HG02571 (cell line): ENCODE measurements at regions not wholly inside any gene's neighbourhood (a gene's known extent, or its start where the extent isn't known, plus 50 kb on each side); places are given as distances from the start of the nearest gene placed in this dataset.

Experiments
- ATAC-seq: cut with Tn5 transposase; IDR thresholded peaks from one replicate; pipeline ENCODE4 v1.9.1; 2021; ENCODE audit warnings: mild to moderate bottlenecking, moderate library complexity; ENCODE audit not compliant: unreplicated experiment

DNA sequence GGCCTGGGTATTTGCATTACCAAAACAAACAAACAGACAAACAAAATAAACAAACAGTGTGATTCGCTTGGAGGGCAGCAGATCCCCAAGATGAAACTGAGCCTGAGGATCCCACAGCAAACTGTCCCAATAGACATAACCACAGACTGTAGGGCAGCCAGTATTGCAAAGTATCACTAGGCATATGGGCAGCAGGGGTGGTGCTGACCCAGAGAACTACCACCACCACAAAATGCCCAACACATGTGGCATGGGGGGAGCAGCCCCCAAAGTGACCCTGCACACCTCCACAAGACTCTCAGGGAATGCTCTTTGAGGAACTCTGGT, 330.1 kb downstream of the CYRIA start:
- no peak for ATAC-seq

DNA sequence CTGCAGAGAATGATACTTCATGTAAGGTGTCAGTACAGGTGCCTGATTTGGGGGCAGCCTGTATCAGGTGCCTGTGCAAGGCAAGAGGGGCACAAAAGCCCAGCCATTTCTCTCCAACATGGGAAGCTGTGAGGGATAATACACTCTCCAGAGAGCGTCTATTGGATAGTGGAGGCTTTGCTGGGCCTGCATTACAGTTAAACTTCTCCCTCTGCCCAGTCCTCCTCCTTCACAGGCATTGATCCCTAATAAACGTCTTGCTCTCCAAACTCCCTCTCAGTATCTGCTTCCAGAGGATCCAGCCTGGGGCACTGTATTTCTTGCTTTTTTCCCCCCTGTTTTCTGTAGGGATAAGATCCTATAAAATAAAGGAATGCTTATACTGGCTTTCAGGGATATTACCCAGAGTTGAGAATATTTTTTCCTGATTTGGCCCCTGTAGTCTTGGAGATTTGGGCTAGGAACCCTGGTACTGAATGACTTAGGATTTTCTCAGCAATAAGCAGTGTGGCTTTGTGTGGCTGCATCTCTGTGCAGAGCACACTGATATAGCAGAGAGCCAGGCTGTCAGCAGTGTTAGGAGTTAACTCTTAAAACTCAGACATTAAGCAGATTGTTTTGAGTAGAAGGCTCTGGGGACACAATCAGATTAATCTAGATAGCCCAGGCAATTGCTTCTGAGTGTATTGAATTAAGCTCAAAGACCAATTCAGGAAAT, 330.6 kb downstream of the CYRIA start:
- ATAC-seq, result no peak

DNA sequence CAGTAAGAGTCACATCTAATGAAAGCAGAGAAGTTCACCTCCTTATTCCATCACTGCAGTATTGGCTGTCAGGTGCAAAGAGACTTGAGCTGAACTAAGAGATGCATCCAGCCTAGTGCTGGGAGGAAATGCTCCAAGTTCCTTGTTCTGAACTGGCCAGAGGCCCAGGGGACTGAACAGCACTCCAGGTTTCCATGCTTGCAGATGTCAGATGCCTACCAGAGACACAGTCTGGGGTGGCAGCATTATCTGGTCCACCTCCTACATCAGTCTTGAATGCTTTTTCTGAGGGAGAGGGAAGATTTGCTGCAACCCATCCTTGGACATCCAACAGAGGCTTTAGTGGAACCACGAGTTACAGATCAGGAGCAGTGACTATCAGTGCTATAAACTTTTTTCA, 331.3 kb downstream of the CYRIA start:
- no peak for ATAC-seq

DNA sequence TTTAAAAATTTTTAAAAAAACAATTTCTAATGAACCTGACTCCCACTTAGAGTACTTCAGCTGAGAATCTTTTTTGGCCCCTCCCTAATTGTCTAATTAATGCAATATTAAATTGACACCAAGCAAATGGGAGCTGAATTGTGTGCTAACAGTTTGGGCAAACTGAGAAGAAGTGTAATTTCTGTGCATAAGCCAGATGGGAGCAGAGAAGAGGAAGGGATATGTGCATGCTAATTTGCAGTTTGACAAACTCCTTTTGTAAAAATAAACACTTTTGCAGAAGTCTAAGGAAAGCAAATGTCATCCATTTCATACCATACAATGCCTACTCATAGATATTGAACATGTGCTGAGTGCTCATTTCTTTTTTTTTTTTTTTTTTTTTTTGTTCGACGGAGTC, 332.0 kb downstream of the CYRIA start:
- no peak for ATAC-seq

DNA sequence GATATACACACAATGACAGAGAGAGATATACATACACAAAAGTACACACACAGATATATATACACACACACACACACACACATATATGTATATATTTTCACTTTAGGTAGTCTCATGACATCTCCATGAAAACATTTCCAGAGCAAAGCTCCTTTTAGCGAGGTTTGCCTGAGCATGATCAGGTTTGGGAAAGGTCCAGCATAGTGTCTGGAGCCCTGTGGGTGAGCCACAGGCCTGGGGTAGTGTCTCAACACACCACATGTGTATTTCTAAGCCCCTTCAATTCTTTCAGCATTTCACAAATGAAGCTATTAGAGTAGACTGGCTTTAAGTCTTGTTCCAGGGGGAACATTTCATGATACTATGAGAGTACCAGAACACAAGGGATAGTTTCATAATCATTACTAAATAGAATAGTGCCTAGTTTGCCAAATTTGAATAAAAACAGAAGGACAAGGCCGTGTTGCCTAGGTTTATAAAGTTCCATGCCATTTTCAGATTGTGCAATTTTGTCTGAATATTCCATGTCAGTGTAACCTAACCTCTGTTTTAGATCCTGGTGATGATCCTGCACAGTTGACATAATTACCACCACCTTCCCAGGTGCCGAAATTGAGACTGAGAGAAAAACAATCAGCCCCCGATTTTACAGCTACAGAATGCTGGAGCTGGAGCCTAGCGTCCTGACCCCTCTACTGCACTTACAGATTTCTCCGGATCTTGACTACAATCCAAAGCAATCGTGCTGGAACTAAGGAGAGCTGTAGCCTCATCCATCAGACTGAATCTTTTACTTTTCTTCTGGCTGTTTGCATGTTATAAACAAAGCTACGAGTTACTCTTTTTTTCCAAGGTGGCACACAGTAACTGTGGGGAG, 332.7 kb downstream of the CYRIA start:
- no peak for ATAC-seq

DNA sequence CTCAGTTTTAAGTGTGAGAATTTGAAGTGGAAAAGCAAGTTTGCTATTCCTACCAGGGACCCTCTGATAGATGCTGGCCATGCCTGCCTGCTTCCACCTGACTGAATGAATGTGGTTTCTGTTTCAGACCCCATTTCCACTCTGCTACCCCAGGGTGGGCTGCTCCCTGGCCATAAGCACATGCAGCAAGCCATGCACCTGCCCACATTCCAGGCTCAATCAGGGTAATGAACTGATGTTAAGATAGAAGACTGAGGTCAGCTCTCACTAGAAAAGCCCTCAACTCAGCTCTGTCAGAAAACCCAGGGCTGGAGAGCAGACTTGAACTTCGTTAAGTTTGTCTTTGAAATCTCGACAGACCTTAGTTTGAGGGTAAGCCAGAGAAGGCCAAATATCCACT, 333.9 kb downstream of the CYRIA start:
- no peak for ATAC-seq

DNA sequence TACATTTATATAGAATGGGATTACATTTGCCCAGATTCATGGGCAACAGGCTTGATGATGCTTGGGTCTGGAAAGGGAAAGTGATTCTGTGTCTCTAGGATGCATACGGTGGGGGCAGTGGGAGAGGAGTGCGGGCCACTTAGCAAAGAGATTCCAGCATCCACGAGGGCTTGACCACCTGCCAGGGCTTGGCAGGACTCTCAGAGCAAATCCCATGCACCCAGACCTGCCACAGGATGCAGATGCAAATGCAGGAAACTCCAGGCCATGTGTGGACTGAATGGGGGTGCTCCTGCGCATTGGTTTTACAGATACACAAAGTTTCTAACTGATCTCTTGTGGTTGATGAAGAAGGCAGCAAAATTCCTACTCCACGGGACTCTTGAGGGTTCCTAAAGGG, 334.7 kb downstream of the CYRIA start:
- ATAC-seq, result no peak

DNA sequence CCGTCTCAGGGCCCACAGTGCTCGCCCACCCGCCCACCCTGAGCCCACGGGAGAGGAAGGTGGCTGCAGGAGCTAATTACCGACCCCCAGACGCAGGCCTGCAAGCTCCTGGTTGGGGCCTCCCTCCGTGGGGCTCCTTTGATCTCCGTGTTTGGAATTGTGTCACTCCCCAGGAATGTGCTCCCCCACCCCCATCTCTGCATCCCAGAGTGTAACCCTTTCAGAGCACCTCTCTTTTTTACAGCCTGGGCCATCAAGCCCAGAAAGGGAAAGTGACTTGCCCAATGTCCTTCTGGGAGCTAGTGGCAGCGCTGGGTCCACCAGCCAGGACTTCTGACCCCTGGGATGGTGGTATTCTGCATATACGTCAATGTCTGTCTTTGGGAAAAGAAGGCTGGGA, 335.1 kb downstream of the CYRIA start:
- no peak for ATAC-seq

DNA sequence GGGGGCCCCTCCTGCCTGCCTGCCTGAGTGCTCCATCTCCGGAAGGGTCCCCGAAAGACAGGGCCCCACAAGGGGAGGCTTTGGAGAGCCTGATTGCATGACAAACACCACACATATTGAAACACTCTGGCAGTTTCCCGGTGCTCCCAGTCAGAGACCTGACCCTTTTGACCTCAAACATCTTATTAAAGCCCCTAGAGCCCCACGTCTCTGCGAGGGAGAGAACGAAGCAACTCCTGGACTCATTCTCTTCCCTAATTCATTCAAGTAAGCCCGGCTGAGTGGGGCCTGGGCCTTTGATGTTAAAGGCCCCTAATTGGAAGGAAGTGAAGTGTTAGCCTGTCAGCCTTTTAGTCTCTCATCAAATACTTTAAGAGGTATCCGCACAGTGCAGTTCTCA, 335.6 kb downstream of the CYRIA start:
- no peak for ATAC-seq

DNA sequence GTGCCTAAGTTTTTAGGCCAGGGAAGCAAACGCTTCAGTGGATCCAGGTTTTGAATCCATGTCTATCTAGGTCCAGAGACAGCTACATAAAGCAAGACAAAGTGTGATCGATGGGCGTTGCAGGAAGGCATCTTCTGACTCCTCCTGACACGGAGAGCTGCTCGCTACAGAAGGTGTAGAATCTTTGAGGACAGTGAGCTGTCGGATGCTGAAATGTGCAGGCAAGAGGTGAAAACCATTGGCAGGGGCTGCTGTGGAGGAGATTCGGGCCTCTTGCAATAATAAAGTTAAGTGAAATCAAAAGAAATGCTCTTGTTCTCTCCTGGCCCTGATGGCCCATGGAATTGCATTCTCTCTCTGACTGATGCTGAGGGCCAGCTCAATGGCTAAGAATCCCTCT, 336.2 kb downstream of the CYRIA start:
- no peak for ATAC-seq

DNA sequence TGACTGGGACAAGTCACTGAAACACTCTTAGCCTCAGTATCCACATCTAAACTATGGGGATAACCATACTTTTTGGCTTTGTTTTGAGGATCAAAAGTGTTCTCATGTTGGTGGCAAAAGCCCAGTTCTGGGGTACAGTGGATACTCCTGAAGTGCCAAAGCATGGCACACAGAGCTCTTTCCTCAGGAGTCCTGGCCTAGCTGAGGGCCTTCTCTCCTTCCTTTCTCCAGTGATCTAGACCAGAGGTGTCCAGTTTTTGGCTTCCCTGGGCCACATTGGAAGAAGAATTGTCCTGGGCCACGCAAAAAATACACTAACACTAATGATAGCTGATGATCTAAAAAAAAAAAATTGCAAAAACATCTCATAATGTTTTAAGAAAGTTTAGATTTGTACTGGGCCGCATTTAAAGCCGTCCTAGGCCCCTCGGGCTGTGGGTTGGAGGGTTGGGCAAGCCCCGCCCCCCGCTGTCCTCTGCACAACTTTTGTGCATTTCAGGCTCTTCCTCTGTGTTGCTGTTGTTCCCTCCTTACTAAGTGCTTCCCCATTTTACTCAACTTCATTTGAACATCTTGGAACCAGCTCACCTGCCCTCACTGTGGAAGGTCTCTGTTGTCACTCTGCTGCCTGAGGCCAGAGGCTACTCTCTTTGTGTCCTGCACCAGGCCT, 337.0 kb downstream of the CYRIA start:
- no peak for ATAC-seq

DNA sequence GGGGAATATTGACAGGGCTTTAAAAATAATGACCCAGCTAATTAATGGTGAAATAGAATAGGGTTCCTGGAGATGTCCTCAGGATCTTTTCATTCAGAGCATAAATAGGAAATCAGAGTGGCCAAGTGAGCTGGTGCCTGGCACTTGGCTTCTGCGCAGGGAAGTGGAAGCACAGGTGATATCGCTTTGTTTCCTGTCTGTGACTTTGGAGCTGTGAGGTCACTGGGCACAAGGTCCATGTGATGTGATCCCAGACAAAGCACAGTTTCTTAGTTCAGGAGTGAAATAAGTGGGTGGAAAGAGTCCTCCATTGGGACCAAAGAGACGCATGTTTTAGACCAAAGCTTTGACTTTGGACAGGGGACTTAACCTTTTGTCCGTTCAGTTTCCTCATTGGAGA, 338.3 kb downstream of the CYRIA start:
- no peak for ATAC-seq

DNA sequence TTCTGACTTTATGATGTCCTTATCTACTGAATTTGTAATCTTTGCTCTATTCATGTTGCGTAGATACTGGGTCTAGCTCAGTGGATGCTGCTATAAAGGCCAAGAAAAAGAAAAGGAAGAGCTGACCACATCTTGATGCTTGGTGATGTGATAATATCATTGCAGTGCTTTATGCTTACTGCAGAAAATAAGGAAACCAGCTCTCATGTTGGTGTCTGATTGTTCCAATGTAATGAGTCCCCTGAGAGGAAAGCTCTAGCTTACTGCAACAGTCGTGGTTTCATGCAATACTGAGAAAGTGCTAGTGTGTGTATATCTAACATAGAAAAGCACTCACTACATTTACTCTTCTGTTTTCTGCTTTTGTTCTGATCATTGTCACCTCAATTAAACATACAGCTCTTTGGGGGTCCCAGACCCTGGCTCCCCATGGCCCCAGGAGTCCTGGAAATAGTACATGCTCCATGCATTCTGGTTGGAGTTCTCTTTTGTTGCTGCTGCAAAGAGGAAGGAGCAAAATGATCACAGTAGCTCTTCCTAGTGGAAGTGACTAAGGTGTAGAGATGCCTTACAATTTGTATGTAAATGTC, 338.8 kb downstream of the CYRIA start:
- no peak for ATAC-seq

DNA sequence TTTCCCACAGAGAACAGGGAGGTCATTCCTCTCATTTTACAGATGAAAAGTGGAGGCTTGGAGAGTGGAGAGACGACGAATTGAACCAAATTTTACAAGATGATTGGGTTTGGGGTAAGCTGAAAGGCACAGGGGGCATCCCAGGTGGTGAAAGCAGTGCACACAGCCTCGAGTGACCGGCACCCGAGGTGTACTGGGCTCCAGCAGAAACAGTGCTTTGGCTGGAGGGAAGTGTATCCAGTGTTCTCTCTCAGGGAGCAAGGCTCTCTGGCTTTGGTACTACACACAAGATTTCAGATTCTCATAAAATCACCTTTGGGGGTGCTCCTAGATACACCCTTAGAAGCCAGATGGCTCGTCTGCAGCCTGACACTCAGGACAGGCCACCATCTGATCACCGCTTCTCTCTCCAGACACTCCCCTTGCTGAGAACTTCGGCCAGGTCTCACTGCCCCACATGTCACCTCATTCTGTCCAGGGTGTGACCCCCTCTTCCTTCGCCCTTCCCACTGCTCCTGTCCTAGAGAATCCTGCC, 339.6 kb downstream of the CYRIA start:
- ATAC-seq, result no peak

DNA sequence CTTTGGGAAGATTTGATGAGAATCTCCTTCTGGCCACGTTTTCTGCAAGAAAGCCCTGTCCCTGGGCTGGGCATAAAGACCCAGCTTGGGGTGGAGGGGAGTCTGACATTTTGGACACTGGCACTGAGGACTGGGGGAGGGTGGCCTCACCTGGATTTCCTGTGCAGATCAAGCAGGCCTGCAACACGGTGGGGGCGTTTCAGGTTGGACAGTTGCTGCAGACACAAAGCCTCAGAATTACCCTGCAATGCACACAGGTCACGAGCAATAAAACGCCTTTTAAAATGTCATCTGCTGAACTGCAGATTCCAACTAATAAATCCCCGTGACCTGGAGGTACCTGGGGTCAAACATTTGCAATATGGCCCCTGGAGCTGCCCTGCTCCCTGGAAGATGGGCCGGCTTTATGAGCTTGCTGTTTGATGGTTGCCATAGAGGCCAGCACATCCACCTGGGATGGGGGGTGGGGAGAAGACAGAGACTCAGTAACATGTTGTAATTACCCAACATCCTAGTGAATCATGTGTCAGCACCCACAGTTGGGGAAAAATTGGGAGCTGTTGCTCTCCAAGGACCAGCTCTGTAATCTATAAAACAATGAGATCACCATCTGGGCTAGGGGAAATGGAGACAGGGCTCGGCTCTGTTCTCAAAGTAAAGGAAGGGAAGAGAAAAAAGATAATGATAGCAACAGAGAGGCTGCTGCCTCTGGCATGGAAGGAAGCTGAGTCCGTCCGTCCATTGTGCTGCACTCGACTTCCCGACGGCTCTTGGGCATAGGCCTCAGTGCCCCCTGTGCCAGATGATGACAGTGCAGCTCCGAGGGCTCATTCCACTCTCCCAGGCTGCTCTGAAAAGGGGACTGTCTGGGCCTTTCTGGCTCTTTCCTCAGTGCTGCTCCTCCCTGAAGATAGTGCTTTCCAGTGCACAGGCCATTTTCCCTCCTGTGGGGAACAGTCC, 340.3 kb downstream of the CYRIA start:
- no peak for ATAC-seq

DNA sequence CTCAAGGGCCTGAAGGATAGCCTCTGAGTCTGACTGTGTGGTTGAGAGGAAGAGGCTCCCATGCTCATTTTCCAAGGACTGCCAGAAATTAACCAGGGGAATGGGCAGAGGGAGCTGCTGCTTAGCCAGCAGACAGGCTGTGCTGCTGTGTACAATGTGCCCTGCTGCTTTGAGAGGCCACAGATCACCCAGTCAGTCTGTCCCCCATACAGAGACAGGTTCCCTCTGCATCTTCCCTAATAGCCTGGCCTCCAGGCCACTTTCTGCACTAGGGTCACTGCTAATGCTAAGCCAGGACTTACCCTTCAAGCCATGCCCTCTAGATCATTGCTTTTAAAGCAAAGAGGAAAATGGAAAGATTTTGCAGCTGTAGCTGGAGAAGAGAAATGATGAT, 341.1 kb downstream of the CYRIA start:
- no peak for ATAC-seq

DNA sequence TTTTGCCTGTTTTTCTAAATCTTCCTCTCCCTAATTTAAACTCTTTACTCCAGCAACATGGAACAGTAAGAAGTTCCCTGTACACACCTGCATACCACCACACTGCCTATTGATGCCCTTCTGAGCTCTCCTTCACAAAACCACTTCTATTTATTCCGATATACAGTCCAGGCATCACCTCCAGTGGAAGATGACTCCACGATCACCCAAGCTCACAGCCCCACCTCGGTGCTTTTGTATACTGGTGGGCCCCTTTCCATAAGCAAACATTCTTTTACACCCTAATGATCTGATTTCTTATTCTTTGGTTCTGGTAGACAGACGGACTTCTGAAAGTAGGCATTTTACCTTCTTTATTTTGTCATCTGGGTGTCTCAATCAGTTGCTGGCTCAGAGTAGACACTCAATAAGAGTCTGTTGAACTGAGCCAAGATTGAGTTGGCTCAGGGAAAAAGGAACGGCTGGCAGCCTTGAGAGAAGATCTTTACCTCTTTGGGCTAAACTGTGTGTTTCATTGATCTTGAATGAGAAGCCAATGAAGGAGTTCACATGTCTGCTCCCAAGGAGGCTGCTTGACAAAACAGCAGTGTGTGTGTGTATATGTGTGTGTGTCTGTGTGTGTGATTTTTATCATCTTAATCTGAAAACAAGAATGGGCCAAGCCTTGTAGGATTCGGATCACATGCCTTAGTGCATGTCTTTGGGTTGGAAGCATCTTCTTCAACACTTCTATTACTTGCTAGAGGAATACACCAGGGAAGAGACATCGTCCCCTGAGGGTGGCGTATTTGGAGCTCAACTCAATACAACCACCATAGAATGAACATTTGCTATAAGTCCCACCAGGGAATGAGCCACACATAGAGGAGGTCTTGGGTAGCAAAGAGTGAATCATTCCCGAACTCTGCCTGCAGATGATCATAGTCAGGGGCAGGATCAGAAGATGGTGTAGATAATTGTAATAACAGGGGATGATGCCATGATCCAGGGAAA, 341.8 kb downstream of the CYRIA start:
- ATAC-seq, result no peak

DNA sequence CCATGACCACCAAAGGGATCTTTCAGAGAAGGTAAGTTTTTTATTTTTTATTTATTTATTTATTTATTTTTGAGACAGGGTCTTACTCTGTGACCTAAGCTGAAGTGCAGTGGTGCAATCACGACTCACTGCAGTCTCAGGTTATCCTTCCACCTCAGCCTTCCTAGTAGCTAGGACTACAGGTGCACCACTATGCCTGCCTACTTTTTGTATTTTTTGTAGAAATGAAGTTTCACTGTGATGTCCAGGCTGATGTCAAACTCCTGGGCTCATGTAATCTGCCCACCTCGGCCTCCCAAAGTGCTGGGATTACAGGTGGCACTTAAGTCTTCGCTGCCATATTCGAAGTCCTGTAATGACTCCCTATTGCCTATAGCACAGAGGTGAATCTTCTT, 342.5 kb downstream of the CYRIA start:
- ATAC-seq, result no peak
